Activated naive CD4-positive, alpha-beta T cell treated with anti-CD3 and anti-CD28 coated beads, Interleukin-2, amount 10 ng/mL, durations not matched to agents 7 days and 5 days (primary cell): ENCODE measurements at regions not wholly inside any gene's neighbourhood (a gene's known extent, or its start where the extent isn't known, plus 50 kb on each side); places are given as distances from the start of the nearest gene placed in this dataset.

ENCODE experiments used
- CTCF ChIA-PET: fragments of 350-600 bp; sonication (Branson Sonifier 250); formaldehyde crosslinking; loops from one replicate; lab custom pipeline; 2021; ENCODE audit warnings: antibody characterized with exemption; lab: Charles Lee
- DNase-seq: peaks from one replicate; pipeline ENCODE4 v3.0.0-alpha.2; 2020
- H3K27ac Mint-ChIP-seq: one replicate; pipeline ENCODE4 v1.8.0; 2021; ENCODE audit warnings: mild to moderate bottlenecking, moderate library complexity, mixed read lengths
- H3K27me3 Mint-ChIP-seq: one replicate; pipeline ENCODE4 v1.8.0; 2021; ENCODE audit warnings: mild to moderate bottlenecking, mixed read lengths
- H3K36me3 Mint-ChIP-seq: one replicate; pipeline ENCODE4 v1.8.0; 2021; ENCODE audit warnings: mixed read lengths
- H3K4me1 Mint-ChIP-seq: one replicate; pipeline ENCODE4 v1.8.0; 2021; ENCODE audit warnings: mixed read lengths
- H3K4me3 Mint-ChIP-seq: one replicate; pipeline ENCODE4 v1.8.0; 2021; ENCODE audit warnings: mild to moderate bottlenecking, moderate library complexity, mixed read lengths
- H3K9me3 Mint-ChIP-seq: one replicate; pipeline ENCODE4 v1.8.0; 2021; ENCODE audit warnings: mixed read lengths

- CTCF ChIA-PET, result no interaction called here
- Mint-ChIP-seq H3K4me3 (no peak overlapping the region), H3K4me1 (no peaks in the 10 kb centered on the region), H3K27me3 (no peaks in the 10 kb centered on the region), H3K27ac (no peak overlapping the region), H3K36me3 (no peaks in the 10 kb centered on the region), H3K9me3 (peaks cover 2% of the 10 kb centered on the region)
- DNase-seq, result no peak
Measured at GRCh38 chr17:13442361-13442760, 159.4 kb downstream of the HS3ST3A1 start.

GRCh38 chr17:13441873-13442272 lies 159.9 kb downstream of the HS3ST3A1 start:
- Mint-ChIP-seq H3K27ac (no peak overlapping the region), H3K4me3 (no peak overlapping the region), H3K36me3 (no peaks in the 10 kb centered on the region), H3K9me3 (peaks cover 2% of the 10 kb centered on the region), H3K4me1 (no peaks in the 10 kb centered on the region), H3K27me3 (no peaks in the 10 kb centered on the region)
- CTCF ChIA-PET, result interaction anchor here (0.7 kb wide), 1 partner anchor 9 kb away, joined by 4 read pairs; no protein-coding TSS in a partner anchor
- no peak for DNase-seq

- no peak for DNase-seq
- CTCF ChIA-PET, result no interaction called here
- Mint-ChIP-seq H3K27me3 (no peaks in the 10 kb centered on the region), H3K4me1 (no peaks in the 10 kb centered on the region), H3K4me3 (no peak overlapping the region), H3K36me3 (no peaks in the 10 kb centered on the region), H3K27ac (no peak overlapping the region), H3K9me3 (peaks cover 2% of the 10 kb centered on the region)
Measured at GRCh38 chr17:13437966-13438779, 163.6 kb downstream of the HS3ST3A1 start.

- Mint-ChIP-seq H3K27ac (no peak overlapping the region), H3K36me3 (no peaks in the 10 kb centered on the region), H3K27me3 (no peaks in the 10 kb centered on the region), H3K4me3 (no peak overlapping the region), H3K9me3 (peaks cover 2% of the 10 kb centered on the region), H3K4me1 (no peaks in the 10 kb centered on the region)
- DNase-seq, result no peak
- CTCF ChIA-PET, result no interaction called here
Measured at GRCh38 chr17:13435230-13435629, 166.5 kb downstream of the HS3ST3A1 start.

GRCh38 chr17:13429201-13429600 lies 172.5 kb downstream of the HS3ST3A1 start:
- Mint-ChIP-seq H3K27ac (no peak overlapping the region), H3K9me3 (no peaks in the 10 kb centered on the region), H3K36me3 (no peaks in the 10 kb centered on the region), H3K27me3 (no peaks in the 10 kb centered on the region), H3K4me1 (no peaks in the 10 kb centered on the region), H3K4me3 (no peak overlapping the region)
- CTCF ChIA-PET, result no interaction called here
- DNase-seq, result no peak

DNA sequence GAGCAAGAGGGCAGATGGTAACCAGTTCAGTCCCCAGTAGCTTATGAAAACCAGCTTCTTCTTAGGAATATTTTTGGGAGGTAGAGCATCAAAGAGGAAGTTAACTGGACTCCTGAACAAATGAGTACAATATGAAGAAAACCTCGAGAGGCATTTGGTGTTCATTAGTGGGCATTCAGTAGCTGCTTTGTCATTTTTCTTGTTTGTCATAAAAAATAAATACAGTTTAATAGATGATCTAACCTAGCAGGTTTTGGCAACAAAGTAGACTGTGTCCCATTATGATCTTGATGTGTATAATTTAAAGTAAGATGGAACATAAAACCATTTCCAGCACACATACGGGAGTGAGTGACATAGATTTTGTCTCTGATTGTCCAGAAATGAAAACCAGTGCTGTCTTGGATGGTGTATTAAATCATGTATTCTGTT lies 173.1 kb downstream of the HS3ST3A1 start:
- H3K27me3 Mint-ChIP-seq, result no peaks in the 10 kb centered on the region
- H3K4me3 Mint-ChIP-seq, result no peak overlapping the region
- H3K36me3 Mint-ChIP-seq, result no peaks in the 10 kb centered on the region
- no peaks in the 10 kb centered on the region for H3K9me3 Mint-ChIP-seq
- H3K27ac Mint-ChIP-seq, result no peak overlapping the region
- H3K4me1 Mint-ChIP-seq, result no peaks in the 10 kb centered on the region
- CTCF ChIA-PET, result no interaction called here
- DNase-seq, result no peak

DNA sequence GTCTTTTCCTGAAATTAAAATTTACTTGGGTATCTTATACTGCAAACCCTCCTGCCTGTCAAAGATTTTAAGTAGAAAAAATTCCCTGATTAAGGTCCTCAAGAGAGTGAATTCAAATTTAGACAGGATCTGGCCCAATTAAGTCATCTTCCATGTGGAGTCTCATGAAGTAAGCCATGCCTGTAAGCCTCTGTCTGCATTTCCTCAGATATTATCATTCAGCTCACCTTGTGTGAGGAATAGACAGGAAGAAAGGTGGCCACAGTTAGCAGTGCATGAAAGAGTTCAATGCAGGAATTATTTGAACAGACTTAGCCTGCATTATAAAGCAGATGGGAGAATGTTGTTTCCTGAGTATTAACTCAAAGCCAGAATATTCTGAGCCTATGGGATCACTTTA lies 174.7 kb downstream of the HS3ST3A1 start:
- H3K4me3 Mint-ChIP-seq, result no peak overlapping the region
- DNase-seq, result no peak
- no peaks in the 10 kb centered on the region for H3K27me3 Mint-ChIP-seq
- H3K9me3 Mint-ChIP-seq, result no peaks in the 10 kb centered on the region
- no peaks in the 10 kb centered on the region for H3K36me3 Mint-ChIP-seq
- no peak overlapping the region for H3K27ac Mint-ChIP-seq
- CTCF ChIA-PET, result no interaction called here
- H3K4me1 Mint-ChIP-seq, result no peaks in the 10 kb centered on the region

DNA sequence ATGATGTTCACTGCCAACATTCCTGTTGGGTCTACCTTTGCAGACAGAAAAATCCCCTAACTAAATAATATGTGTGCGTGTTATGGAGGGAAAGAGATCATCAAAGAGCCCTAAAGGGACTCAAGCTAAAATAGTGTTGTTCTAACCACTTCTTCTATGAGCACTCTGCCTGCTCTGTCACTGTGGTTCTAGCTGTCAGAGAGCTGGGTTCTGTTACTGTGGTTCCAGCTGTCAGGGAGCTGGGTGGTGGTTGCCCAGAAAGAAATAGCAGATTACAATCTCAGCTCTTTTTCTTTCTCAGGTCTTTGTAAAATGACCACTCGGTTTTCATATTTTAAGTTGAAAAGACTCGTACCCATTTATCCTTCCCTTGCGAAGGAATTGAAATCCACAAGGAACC lies 176.3 kb downstream of the HS3ST3A1 start:
- Mint-ChIP-seq H3K36me3 (no peaks in the 10 kb centered on the region), H3K27me3 (no peaks in the 10 kb centered on the region), H3K27ac (no peak overlapping the region), H3K9me3 (no peaks in the 10 kb centered on the region), H3K4me3 (no peak overlapping the region), H3K4me1 (no peaks in the 10 kb centered on the region)
- no peak for DNase-seq
- CTCF ChIA-PET, result no interaction called here

GRCh38 chr17:13421581-13422130 lies 180.1 kb downstream of the HS3ST3A1 start:
- H3K4me1 Mint-ChIP-seq, result no peaks in the 10 kb centered on the region
- no peaks in the 10 kb centered on the region for H3K9me3 Mint-ChIP-seq
- H3K27me3 Mint-ChIP-seq, result no peaks in the 10 kb centered on the region
- no peaks in the 10 kb centered on the region for H3K36me3 Mint-ChIP-seq
- no peak for DNase-seq
- CTCF ChIA-PET, result no interaction called here
- no peak overlapping the region for H3K4me3 Mint-ChIP-seq
- no peak overlapping the region for H3K27ac Mint-ChIP-seq

DNA sequence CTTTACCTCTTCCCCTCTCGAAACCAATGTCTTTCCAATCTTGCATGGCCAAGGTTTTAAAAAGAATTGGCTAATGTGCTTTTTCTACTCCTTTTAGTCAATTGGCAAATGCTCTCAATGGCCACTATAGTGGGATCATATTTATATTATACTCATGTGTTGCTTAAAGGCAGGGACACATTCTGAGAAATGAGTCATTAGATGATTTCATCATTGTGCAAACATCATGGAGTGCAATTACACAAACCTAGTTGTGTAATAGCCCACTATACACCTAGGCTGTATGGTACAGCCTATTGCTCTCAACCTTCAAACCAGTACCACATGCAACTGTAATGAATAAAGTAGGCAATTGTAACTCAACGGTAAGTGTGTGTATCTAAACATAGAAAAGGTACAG lies 180.9 kb downstream of the HS3ST3A1 start:
- CTCF ChIA-PET, result no interaction called here
- Mint-ChIP-seq H3K27me3 (peaks cover 3% of the 10 kb centered on the region), H3K36me3 (no peaks in the 10 kb centered on the region), H3K9me3 (no peaks in the 10 kb centered on the region), H3K4me1 (no peaks in the 10 kb centered on the region), H3K27ac (no peak overlapping the region), H3K4me3 (no peak overlapping the region)
- no peak for DNase-seq

DNA sequence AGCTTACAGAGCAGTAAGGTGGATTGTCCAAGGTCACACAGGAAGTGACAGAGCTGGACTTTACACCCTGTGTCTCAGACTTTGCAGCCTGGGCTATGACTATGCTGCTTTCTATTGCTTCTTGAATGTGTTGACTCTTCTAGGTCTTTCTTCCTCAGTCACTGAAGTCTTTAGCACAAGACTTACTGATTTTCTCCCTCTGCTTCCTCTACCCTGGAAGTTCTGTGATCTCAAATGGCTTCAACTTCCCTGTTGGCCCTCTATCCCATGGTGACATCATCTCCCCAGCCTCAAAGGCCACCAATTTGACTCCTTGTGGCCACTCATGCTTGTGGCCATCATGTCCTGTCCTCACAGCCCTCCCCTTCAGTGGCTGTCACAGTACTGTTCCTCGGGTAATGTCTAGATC lies 181.3 kb downstream of the HS3ST3A1 start:
- H3K36me3 Mint-ChIP-seq, result no peaks in the 10 kb centered on the region
- CTCF ChIA-PET, result no interaction called here
- H3K27me3 Mint-ChIP-seq, result peaks cover 4% of the 10 kb centered on the region
- H3K27ac Mint-ChIP-seq, result no peak overlapping the region
- no peaks in the 10 kb centered on the region for H3K4me1 Mint-ChIP-seq
- H3K4me3 Mint-ChIP-seq, result no peak overlapping the region
- H3K9me3 Mint-ChIP-seq, result no peaks in the 10 kb centered on the region
- DNase-seq, result no peak

- no peaks in the 10 kb centered on the region for H3K36me3 Mint-ChIP-seq
- H3K27ac Mint-ChIP-seq, result no peak overlapping the region
- DNase-seq, result no peak
- CTCF ChIA-PET, result no interaction called here
- H3K4me1 Mint-ChIP-seq, result no peaks in the 10 kb centered on the region
- H3K9me3 Mint-ChIP-seq, result no peaks in the 10 kb centered on the region
- H3K27me3 Mint-ChIP-seq, result peaks cover 4% of the 10 kb centered on the region
- H3K4me3 Mint-ChIP-seq, result no peak overlapping the region
Measured at GRCh38 chr17:13419676-13420075, 182.1 kb downstream of the HS3ST3A1 start.

DNA sequence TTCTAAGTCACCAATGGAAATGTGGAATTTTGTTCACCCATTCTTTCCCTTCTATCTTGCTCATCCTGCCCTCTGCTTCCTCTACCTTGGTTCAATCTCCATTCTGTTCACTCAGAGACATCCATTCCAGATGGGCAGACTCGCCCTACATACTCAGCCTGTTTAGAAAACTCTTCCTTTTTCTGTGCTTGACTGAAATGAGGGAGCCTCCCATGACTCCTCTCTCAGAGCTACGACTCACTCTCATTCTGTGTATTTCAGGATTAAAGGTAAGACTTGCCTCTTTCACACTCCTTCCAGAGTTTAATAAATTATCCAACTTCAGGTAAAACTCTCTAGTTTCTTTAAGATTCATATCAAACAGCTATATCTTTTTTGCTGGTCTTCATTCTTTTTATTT lies 182.8 kb downstream of the HS3ST3A1 start:
- CTCF ChIA-PET, result no interaction called here
- DNase-seq, result no peak
- Mint-ChIP-seq H3K36me3 (no peaks in the 10 kb centered on the region), H3K4me3 (no peak overlapping the region), H3K27ac (no peak overlapping the region), H3K27me3 (peaks cover 4% of the 10 kb centered on the region), H3K4me1 (no peaks in the 10 kb centered on the region), H3K9me3 (no peaks in the 10 kb centered on the region)

GRCh38 chr17:13417381-13417950 lies 184.3 kb downstream of the HS3ST3A1 start:
- no peaks in the 10 kb centered on the region for H3K9me3 Mint-ChIP-seq
- no peak overlapping the region for H3K4me3 Mint-ChIP-seq
- CTCF ChIA-PET, result no interaction called here
- H3K36me3 Mint-ChIP-seq, result no peaks in the 10 kb centered on the region
- peaks cover 4% of the 10 kb centered on the region for H3K27me3 Mint-ChIP-seq
- no peak for DNase-seq
- H3K27ac Mint-ChIP-seq, result no peak overlapping the region
- H3K4me1 Mint-ChIP-seq, result no peaks in the 10 kb centered on the region
